HG03442 (cell line): ENCODE measurements at regions not wholly inside any gene's neighbourhood (a gene's known extent, or its start where the extent isn't known, plus 50 kb on each side); places are given as distances from the start of the nearest gene placed in this dataset.

ENCODE experiments used
- ATAC-seq: cut with Tn5 transposase; IDR thresholded peaks from one replicate; pipeline ENCODE4 v1.9.1; 2021; ENCODE audit warnings: mild to moderate bottlenecking, moderate library complexity; ENCODE audit not compliant: unreplicated experiment

GRCh38 chrX:22325096-22325495 is 52.4 kb downstream of the CBLL2 start:
- ATAC-seq, result no peak

- ATAC-seq, result no peak
These were observed 57.1 kb downstream of the CBLL2 start for GRCh38 chrX:22329783-22330182.

GRCh38 chrX:22338740-22339139 is 66.0 kb downstream of the CBLL2 start:
- no peak for ATAC-seq

DNA sequence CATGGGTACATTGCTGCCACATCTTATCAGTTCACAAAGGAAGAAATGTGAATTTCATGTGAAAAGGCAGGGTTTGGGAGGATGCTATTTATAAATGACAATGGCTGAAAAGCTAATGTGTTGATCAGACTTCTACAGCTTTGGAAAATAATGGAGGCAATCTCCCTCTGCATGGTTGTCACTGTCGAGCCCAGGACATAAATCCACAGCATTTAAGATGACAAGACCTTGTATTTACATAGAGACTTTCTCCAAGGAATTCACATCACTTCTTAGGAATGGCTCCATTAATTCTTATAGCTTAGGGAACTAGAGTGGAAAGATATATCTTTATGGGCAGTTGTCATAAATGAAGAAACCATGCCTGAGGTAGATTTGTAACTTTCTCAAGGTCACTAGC is 66.7 kb downstream of the CBLL2 start:
- no peak for ATAC-seq

- no peak for ATAC-seq
These were observed 67.4 kb downstream of the CBLL2 start for GRCh38 chrX:22340022-22340616.

DNA sequence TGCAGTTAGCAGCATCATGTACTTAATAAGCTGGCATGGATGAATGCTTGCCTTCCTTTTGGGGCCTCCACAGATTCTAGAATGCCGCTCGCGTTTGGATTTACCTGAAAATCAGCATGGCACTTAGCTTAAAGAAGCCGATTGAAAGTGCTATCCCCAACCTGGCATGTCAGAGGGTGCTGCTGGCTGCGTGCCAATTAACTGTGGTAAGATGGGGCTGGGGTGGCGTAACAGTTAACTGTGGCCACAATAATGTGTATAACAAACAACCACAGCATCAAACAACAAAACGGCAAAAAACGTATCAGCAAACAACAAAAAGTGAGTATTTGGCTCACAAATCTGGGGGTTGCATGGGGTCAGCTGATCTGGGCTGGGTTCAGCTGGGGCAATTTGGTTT is 70.5 kb downstream of the CBLL2 start:
- no peak for ATAC-seq

GRCh38 chrX:22345884-22346283 is 73.2 kb downstream of the CBLL2 start:
- peak; percentile 60 for ATAC-seq

DNA sequence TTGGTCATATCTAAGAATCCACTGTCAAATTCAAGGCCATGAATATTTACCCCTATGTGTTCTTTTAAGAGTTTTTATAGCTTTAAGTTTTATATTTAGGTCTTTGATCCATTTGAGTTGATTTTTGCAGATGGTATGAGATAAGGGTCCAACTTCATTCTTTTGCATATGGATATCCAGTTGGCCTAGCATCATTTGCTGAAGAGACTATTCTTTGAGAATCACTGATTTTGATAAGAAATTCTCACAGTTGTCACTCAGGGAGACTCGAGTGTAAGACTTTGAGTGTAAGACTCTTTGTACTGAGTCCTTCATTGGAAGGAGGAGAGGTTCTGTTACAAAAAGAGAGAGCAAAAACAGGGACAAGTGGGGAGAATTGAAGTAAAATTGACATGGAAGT is 74.8 kb downstream of the CBLL2 start:
- ATAC-seq, result no peak

GRCh38 chrX:22349116-22349515 is 76.4 kb downstream of the CBLL2 start:
- no peak for ATAC-seq

DNA sequence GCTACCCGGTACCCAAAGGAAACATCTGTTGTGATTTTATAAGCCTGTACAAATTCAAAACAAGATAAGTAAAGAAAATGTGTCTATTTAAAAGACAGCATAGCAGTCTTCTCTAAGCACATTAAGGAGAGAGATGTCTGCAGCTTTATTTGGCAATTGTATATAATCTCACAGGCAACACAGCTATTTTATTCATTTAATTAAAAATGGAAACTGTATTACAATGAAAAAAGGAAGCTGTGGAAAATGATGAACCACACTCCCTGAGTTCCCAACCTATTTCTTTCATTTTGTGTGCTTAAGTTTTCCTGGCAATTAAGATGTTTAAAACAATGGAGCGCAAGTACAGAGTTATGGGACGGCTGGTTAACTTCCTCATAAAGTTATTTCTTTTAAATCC is 78.4 kb downstream of the CBLL2 start:
- no peak for ATAC-seq

GRCh38 chrX:22351966-22352365 is 79.3 kb downstream of the CBLL2 start:
- no peak for ATAC-seq

- no peak for ATAC-seq
These were observed 84.9 kb downstream of the CBLL2 start for GRCh38 chrX:22357621-22358020.

GRCh38 chrX:22360129-22360528 is 87.4 kb downstream of the CBLL2 start:
- no peak for ATAC-seq

DNA sequence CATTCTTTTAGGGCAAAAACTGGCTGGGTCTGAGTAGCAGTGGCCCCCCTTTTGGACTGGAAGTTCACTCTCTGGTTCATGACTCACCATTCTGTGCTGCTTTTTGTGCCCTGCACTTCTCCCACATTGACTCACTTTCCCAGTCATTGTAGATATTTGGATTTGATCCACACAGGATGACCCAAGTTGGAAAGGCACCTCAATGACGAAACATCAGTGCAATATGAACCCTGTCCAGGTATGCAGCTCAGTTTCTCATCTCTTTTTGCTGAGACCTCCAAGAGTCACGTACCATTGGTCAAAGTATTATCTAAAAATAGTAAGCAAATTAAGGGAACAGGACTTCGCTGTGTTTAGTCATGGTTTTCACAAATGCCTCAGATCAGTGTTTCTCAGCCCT is 92.7 kb downstream of the CBLL2 start:
- ATAC-seq, result no peak

DNA sequence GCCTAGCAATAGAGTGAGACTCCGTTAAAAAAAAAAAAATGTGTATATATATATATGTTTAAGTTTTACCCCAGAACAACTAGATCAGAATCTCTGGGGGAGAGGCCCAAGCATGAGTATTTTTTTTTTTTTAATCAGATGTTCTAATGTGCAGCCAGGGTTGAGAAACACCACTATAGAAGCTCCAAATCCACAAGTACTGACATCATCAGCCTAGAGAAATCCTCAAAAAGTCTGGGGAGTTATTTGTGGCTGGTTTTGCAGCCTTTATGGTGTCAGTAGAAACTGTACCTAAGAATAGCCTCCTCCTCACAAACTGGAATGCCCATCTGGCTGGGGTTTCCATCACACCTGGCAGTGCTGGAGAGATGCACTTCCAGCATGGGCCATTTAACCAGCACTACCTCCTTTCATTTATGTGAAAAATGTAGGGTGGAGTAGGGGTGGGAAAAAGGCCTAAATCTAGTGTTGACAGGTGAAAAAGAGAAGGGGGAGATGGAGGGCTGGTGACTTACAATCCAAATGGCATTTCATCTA is 93.5 kb downstream of the CBLL2 start:
- ATAC-seq, result no peak

DNA sequence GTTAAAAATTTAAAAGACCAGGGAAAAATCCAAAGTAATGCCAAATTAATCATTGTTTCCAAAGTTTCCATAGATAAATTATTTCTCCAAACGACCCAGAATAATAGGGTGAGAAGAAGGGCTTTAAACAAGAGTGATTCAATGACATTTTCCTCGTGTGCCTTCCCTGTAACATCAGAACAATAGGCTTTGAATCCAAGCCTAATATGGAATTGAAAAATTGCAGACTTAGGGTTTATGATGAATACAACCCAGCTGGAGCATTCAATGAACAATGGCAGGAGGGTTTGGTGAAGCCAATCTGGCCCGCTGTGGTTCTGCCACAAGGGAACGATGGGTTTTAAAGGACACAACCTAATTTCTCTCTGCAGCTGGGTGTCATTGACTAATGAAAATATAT is 94.2 kb downstream of the CBLL2 start:
- ATAC-seq, result no peak

DNA sequence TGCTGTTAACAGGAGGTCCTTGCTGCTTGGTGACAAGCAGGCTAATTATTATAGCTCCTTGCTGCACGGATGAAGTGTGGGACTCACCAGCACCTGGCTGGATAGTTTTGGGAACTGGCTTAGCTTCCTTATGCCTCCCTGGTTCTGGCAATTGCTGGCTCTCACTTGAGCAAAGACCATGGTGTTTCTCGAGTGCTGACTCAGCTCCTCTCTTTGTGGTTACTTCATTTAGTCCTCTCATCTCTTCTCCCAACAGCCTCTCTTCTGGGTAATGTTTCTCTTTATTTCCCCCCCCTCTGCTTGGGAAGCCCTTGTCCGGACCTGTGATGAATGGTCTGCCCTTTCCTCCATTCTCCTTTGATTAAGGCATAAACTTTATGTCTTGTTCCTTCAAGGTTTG is 100.4 kb downstream of the CBLL2 start:
- no peak for ATAC-seq

DNA sequence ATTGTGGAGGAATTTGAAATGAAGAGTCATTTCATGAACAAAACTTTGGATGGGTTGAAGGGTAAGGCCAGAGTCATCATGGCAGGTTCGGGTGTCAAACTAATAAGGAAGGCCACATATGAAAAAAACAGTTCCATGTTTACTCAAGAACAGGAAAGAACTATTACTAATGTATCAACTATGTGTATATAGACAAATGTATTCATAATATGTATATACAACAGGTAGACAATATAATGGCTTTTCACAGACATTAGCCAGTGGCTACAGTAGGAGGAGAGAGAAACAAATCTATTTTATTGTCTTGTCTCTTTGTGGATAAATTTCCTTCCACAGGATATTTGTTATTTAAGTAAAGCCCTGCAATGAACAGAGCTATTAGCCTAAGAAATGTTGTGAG is 101.1 kb downstream of the CBLL2 start:
- no peak for ATAC-seq

DNA sequence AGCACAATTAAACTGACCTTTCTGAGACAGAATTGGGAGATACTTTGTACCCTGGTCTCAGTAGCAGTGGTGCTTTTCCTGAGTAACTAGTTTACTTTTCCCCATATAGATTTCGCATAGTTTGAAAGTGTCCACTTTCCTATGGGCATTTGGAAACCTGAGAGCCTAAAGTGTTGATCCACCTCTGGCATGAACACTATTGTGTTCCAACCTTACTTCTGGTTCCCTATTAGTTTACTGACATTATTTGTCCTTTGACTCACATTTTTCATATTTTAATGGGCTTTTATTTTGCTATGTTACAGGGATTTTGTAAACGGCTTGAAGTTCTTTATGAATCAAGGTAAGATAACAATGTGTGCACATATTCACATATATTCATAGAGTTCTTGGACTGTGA is 103.7 kb downstream of the CBLL2 start:
- ATAC-seq, result no peak

DNA sequence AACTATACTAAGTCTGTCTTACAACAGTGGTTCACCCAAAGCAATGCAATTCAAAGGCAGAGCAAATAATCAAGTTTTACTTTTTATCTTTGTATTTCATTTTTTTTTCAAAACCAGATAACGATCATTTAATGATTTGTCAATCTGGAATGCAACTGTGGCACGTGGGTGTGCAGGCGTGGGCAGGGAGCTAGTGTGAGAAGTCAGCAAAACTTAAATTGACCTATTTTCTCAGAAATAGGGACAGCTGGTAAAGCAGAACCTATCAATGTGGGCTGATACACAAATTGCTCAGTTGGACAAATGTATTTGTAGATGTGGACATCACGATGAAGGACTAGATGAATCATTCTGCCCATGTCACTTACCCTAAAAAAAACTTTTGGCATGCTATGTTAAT is 105.6 kb downstream of the CBLL2 start:
- ATAC-seq, result no peak

DNA sequence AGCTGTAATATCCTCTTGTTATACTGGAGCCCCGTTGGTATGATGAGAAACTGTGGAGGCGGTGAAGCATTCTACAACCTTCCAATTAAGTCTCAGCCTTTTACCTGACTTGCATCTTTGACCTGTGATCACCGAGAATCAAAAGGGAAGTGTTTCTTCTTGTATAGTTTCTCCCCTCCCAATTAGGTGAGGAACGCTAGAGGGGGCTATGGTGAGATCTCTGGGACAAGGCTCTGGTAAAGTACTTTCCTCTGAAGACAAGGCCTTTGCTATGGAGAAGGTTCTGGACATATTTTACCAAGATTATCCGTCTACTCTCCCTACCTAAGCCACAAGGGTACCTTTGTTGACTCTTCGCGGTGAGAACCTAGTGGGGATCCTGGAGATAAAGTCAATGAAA is 111.3 kb downstream of the CBLL2 start:
- no peak for ATAC-seq

- ATAC-seq, result no peak
These were observed 117.0 kb downstream of the CBLL2 start for GRCh38 chrX:22389556-22390179.
